ENCODE measurements at regions not wholly inside any gene's neighbourhood (a gene's known extent, or its start where the extent isn't known, plus 50 kb on each side); places are given as distances from the start of the nearest gene placed in this dataset.
"Not testable (repeated sequence)": the region's sequence is repeated elsewhere in the genome, so short reads cannot be mapped to it uniquely, and the experiment has no call there.

DNA sequence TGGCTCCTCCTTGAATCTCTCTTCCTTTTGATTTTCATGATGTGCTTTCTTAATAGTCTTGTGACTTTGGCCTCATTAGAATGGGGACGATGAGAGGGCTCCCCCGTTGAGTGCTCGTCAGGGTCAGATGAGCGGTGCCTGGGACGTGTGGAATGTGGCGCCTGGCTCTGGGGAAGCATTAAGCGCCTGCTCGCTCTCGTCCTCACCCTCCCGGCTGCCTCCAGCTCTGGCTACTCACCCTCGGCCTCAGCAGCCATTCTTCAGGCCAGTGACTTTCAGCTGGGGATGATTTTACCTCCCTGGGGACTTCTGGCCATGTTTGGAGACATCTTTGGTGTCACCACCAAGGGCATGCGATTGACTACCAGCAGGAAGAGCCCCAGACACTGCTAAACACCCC is 69.7 kb downstream of the RPS6KA4 start:
- no peak for DNase-seq

DNA sequence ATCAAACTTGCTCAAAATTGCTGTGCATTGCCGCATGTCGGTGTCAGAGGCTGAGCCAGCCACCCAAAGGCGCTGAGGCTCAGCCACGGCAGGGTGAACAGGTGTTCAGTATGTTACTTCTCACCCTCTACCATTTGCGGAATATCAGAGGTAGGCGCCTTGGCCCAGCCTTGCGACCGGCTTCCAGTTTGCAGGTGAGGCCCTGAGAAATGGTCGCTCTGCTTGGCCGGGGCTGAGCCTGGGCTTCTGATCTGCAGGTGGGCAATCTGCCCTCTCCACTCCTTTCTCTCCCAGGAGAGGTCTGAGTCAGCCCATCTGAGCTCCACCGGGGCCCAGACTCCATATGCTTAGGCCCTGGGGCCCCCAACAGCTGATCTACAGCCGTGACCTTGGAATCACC is 71.0 kb downstream of the RPS6KA4 start:
- no peak for DNase-seq

DNA sequence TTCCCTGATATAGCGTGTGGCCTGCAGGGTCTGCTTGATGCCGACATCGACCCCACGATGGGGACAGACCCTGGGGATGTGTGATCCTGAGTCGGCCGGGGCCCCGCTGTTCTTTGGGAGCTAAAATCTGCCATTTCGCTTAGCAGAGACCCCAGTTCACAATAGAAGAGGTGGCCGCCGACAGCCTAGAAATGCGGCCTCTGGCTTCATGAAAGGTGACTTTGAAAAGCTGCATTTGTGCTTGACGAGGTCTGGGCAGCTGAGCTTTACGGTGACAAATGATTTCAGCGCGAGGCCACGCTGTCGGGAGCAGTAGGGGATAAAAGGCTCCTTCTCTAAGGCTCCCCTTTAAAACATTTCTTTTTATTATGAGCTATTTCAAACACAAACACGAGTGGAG is 71.7 kb downstream of the RPS6KA4 start:
- DNase-seq, result no peak

DNA sequence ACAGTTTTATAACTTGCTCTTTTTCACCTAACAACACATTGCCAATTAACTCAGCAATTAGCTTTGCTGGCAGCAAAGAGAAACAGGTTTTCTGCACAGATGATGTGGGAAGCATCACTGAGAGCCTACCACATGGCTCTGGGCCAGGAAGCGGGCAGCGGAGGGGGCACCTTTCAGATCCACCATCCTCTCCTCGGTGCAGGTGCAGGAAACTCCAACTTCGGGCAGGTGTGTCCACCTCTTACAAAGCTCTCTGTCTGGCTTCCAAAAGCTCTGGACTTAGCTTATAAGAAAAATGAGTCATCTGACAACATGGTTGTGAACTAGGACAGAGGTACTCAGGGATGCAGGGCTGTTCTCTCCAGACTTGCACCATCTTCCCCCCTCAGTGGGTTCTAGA is 77.0 kb downstream of the RPS6KA4 start:
- DNase-seq, result no peak

DNA sequence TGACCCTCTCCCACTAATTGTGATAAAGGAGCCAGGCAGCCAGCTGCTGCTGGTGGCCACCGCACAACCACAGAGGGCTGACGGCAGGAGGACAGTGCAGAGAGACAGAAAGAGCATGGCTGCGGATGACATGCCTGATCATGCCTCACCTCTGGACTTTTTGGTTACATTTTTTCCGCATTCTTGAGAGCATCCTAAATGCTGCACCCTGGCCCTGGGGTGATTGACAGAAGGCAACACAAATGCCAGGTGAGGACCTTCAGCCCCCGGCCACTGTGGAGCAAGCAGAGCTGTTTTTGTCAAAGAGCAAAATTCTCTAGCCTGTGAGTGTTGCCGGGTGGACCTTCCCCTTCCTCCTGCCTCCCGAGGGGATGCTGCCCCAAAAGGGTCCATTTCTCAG is 78.5 kb downstream of the RPS6KA4 start:
- DNase-seq, result no peak

DNA sequence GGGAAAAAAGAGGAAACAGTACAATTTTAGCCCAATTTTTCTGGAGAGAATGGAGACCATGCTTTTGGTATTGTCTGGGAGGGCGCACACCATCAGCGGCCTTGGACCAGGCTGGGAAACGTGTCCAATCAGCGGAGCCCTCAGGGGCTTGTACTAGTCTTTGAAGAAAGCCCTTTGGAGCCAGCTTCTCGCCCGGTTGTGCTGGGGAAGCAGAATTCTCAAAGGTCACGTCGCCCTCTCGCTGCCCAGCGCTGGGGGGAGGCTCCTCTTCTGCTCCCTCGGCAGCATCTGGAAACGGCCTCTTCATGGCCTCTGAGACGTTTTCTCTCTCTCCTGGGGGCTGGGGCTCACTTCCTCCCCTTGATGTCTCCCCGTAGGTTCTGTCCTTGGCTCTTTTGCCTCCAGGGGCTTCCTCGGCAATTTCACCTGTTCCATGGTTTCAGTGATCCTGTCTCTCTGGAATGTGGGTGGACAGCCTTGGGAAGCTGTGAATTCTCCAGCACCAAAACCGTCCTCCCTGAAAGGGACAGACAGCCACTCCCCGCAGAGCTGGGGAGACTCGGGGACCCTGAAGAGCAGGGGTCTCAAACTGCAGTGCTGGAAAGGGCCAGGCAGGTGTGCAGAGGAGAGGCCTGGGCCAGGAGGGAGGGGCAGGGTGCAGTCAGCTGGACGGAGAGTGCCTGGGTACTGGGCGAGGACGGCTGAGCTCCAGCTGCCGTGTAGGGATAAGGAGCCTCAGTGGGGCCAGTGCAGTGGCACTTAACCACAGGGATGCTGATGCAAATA is 80.2 kb downstream of the RPS6KA4 start:
- no peak for DNase-seq

DNA sequence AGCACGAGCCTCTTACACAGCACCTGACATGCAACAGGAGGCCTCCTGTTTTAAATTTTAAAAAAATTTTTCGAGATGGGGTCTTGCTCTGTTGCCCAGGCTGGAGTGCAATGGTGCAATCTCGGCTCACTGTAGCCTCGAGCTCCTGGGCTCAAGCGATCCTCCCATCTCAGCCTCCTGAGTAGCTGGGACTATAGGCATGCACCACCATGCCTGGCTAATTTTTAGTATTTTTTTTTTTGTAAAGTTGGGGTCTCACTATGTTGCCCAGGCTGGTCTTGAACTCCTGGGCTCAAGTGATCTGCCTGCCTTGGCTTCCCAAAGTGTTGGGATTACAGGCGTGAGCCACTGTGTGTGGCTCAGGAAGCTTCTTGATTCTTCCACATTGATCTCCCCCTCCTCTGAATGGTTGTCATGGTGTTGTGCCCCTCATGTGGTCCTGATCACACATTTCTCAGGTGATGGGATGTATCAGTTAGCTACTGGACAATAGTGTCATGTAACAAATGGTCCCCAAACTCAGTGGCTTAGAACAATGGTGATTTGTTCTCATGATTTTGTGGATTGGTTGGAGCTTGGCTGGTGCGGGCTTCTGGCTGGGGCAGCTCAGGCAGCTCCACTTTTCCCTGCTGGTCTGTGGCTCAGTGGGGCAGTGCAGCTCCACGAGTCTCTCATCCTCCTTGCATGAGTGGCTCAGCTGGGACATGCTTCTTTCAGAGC is 81.0 kb downstream of the RPS6KA4 start:
- DNase-seq, result not testable (repeated sequence)

DNA sequence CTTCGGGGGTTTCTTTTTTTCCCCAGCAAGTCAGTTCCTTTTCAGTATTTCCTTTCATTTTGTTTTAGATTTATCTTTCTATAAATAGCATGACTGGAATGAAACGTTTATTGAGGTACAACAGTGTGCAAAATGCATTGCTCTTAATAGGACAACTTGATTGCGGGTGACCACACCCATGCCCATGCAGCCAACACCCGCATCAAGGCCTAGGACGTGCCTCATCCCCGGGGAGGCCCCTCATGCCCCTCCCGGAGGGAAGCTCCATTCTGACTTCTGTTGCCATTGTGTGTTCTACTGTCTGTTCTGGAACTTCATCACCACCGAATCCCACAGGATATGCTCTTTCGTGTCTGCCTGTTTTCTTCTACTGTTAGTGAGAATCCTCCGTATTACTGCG is 82.2 kb downstream of the RPS6KA4 start:
- no peak for DNase-seq

DNA sequence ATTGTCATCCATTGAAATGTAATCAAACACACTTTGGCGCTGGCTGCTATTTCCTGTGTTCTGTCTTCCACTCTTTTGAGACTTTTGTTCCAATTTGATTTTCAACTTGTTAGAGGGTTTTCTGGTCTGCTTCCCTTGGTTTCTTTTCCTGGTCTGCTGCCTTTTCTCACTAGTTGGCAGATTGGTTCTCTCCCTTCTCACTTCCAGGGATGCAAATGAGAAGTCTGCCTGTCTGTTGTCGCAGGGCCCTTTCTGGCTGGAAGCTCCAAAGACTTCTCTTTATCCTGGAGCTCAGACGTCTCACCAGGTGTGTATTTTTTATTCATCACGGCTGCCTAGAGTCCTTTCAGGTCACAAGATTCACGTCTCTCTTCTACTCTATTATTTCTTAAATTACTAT is 84.0 kb downstream of the RPS6KA4 start:
- DNase-seq, result no peak

DNA sequence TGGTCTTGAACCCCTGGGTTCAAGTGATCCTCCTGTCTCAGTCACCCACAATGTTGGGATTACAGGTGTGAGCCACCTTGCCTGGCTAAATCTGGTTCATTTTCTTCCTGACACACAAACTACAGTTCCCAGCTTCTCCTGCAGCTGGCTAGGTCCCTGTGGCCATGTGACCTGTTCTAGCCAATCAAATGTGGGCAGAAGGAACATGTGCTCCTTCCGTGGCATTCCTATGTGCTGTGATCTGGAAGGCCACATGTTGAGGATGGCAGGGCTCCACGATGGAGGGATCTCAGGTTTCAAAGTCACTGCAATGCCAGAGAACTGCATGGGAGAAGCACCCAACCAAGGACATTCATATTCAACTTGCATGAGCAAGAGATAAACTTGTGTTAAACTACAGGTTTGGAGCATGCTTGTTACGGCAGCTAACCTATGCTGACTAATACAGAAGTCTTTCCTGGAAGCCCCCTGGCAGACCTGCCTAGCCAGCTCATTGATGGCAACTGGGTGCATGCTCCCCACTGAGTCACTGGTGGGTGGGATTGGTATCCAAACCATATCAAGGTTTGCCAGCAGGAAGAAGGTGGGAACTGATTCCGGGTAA is 86.0 kb downstream of the RPS6KA4 start:
- no peak for DNase-seq

DNA sequence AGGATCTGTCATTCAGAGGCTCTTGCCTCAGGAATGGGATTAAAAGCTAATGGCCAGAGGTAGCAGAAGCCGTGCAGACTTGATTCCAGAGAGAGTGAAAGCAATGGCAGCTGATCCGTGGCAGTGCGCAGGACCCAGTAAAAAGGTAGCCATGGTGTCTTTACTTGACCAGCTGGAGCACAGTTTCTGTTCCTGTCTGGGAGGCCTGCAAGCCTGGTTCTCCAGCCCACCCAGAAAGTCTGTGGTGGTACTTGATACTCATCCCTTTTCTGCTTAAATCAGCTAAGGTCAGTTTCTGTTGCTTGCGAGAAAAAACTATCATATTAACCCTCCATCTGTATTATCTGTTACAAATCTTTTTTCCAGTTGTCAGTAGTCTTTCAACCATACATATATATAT is 86.7 kb downstream of the RPS6KA4 start:
- no peak for DNase-seq

DNA sequence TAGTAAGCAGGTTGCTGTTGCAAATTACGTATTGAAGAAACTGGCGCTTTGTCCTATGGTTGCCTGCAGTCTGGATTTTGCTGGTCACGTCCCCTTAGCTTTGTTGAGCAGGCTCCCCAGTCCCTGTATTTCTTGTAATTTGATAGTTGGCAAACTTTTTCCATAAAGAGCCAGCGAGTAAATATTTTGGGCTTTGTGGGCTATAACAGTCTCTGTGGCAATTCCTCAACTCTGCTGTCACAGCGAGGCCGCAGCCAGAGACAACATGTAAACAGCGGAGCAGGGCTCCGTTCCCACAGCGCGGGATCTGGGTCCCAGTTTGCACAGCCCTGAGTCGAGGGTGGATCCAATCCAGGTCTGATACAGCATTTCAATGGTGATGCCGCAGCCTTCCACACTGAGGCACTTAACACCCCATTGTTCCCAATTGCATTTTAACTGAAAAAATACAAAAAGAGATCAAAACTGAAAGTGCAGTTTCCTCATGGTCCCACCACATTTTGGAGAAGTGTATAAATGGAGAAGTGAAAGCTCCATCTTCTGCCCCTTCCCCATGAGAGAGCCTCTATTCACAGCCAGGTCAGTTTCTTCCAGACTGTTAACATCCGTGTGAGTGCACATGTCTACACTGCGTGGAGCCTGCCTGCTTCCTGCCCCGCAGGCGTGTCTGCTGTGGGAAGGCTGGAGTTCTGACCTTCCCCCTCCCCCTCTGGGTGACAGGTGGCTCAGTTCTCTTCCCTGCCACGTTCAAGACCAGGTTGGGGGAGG is 89.1 kb downstream of the RPS6KA4 start:
- DNase-seq, result no peak

DNA sequence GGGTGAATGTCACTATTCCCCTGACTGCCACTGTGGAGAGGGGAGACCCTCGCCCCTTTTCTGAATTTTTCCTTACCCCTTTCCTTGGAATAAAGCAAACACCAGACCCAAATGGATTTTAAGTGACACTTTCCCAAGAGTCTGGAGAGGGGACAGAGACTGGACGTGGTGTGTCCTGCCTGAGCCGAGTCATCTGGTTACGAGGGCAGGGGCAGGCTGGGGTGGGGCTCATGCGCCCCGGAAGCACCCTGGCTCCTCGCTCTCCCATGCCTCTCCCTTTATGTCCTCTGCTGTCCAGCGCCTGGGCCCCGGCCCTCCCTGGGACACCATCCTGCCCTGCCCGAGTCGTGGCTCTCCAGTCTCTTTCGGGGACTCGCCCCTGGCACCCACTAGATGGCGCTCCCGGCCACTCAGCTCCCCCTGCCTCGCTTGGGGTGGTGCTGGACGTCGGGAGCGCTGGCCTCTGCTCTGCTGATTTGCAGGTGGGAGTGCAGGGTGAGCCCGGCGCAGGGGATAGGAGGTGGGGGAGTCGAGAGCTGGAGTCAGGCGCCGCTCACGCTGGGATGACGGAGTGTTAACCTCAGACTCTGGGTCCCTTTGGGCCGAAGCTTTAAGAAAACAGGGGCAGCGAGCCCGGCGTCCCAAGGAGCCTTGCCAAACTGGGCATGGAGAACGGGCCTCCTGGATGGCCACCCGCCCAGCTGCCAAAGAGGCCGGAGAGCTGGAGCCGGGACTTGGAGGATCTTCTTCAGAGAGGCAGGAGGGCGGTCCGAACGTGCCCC is 89.8 kb downstream of the RPS6KA4 start:
- DNase-seq, result peak; percentile 43

DNA sequence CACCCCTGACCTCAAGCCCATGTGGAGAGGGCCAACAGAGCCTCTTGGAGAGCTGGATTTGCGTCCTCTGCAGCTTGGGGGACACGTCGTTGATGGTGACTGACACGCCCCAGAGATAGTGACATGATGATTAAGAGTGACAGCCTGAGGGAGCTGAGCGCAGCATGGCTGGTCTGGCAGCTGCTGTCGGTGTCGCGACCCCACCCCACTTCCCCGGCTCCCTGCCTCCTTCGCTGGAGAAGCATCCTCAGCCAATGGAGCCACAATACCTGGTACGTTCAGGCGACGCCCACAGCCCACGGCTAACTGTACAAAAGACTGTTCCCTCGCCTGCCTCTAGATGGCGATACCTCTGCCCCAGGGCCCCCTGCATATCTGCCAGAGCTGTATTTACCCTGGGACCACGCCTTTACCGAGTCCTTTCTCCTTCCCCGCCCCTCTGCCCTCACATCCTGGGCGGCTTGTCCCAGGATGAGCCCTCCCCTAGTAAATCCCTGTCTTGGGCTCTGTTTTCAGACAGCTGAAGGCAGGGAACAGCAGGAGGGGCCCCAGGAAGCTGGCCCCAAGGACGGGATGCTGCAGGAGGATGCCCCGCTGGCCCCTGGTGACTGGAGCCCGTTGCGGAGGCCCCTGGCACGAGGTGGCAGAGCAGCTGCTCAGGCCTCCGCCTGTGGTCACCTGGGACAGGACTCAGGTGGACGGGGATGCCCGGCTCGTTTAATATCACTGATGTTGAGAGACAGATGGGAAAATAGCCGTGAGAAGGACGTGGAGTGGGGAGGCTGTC is 90.6 kb downstream of the RPS6KA4 start:
- DNase-seq, result peak; percentile 48

DNA sequence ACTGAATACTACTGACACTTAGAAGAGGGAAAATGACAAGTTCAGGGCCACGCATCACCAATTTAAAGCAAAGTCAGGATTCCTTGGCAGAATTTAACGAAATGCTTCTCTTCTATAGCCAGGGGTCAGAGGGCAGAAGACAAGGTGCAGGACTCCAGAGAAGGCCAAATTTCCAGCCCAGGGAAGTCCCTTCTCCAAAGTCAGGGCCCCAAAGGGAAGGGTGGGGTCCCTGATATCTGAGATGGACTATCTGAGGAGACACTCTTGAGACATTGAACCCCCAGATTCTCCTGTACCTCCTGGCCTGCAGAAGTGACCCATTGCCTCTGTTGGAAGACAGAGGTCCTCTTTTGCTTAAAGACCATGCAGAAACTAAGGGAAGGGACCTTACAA is 91.2 kb downstream of the RPS6KA4 start:
- no peak for DNase-seq

DNA sequence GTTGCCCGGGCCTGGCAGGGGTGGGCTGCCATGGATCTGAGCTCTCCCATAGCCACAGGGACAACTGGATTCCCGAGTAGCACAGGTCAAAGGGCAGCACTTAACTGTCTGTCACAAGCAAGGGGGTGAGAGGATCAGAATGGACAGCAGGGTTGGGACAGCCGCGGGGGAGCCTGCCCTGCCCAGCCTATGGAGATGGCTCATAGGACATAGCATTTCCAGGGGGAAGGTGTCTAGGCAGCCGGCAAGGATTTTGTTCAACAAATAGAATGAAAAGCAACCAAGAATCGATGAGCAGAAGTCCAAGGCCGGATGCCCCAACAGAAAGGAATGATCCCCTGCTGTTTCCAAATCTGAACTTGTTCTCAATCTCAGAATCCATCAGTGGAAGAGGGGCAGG is 92.9 kb downstream of the RPS6KA4 start:
- DNase-seq, result no peak

DNA sequence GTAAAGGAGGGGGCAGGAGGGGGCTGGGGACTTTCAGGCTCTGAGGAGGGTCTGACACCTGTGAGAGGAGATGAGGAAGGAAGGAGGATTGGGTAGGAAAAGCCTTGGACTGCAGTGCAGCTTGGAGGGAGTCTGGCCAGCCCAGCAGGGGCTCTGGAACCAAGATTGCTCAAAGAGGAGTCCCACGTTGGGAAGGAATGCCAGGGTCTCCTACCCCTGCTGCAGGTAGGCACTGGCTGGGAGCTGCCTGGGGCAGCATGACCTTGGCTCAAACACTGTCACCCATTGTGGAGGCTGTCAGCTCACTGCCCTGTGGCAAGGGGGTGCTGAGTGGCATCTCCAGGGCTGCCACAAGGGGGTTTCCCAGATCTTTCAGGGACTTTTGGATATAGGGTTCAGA is 94.5 kb downstream of the RPS6KA4 start:
- DNase-seq, result no peak

DNA sequence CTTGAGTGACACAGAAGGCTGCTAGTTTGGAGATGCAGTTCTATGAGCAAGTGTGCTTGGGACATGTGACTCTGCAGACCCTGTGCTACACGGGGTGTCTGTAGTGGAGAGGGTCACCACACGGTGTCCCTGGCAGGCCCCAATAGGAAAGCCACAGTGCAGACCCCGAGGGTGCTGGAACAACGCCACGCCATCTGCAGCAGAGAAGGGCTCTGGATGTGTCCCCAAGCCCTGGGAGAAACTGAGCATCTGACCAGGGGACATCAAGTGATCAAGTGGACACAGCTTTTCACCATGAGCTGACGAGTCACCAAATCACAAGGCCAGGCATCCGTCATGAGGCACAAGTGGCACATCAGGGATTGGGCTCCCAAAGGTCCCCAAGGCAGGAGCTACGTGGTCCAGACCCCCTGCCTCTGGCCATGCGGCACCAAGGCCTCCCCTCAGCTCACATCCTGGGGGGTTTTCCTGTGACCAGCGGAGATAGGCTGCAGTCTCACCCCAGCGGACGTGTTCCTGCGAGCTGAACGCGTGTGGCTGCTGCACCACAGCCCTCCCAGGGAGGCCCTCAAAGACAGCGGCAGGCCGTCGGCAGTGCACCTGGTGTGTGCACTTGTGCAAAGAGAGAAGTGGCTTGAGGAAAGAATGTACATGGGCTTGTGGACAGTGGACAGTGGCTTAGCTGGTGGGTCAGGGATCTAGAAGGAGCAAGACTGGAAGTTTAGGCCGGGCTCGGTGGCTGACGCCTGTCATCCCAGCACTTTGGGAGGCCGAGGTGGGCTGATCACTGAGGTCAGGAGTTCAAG is 96.7 kb downstream of the RPS6KA4 start:
- no peak for DNase-seq

DNA sequence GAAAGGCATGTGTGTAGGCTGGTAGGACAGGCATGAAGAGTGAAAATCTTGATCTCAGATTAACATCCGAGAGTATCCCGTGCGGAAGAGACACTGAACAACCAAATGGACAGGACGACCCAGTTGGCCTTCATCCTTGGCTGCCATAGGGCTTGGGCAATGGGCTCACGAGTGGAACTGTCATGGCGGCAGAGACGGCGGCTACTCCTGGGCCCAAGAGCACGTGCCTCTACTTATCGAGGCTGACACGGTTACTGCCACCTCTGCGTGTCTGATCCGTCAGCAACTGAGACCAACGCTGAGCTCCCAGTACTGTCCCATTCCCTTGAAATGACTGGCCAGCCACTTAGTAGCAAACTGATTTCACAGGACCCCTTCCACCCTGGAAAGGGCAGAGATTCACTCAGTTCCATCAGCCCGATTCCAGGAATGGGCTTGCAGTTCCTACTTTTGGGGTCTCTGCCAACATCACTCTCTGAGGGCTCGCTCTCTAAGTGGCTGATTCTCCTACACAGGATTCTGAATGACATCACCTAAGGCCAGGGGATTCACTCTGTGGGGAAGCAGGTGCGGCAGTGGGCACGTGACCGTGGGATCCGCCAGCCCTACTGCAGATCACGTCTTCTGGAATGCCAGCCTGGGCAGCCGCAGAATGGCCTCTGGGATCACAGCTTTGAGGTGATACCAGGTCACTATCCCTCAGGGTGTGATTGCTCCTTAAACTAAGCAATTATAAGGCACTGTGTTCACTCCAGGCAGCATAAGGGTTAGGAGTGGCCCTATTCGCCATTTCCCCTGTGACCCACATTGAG is 97.8 kb downstream of the RPS6KA4 start:
- DNase-seq, result no peak

DNA sequence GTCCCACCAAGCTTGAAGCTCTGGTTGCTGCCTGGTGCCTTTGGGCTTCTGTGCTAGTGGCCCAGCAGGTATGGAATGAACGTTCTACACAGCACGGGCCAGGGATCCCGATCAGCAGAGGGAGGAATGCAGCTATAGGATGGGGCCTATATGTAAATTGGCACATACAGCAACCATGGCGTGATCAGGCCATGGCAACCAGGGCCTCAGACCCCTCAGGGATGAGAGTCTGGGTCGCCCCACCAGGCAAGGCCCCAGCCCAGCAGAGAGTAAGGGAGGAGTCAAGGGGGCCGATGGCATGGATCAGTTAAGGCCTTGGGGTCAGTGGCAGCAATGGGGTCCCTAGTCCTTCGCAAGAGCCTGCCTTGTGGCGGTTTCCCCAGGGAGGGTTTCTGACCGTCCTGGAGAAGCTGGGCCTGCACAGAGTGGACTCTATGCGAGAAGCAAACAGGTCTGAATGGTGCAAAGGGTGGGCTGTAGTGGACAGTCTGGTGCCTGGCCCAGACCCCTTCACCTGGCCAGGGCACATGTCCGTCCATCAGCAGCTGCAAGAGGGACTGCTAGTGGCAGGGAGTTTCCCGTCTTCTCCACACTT is 98.2 kb upstream of the SLC22A11 start:
- no peak for DNase-seq

Measured in DMS153 (cell line).